NCI-H2196 treated with DMSO at 0.1 percent for 48 hours (cell line): ENCODE measurements at regions not wholly inside any gene's neighbourhood (a gene's known extent, or its start where the extent isn't known, plus 50 kb on each side); places are given as distances from the start of the nearest gene placed in this dataset.
"Not testable (repeated sequence)": the region's sequence is repeated elsewhere in the genome, so short reads cannot be mapped to it uniquely, and the experiment has no call there.

Experiments used
- DNase-seq: peaks from one replicate; lab custom pipeline; 2025; ENCODE audit not compliant: unreplicated experiment; lab: John Stamatoyannopoulos, UW

GRCh38 chr4:81319657-81320056 is 104.6 kb upstream of the PRKG2 start:
- DNase-seq: no peak

- no peak for DNase-seq
Measured at GRCh38 chr4:81314897-81315470, 100.0 kb upstream of the PRKG2 start.

- no peak for DNase-seq
Measured at GRCh38 chr4:81314196-81314896, 99.3 kb upstream of the PRKG2 start.

- no peak for DNase-seq
Measured at GRCh38 chr4:81307991-81308390, 93.0 kb upstream of the PRKG2 start.

- no peak for DNase-seq
Measured at GRCh38 chr4:81304871-81305270, 89.8 kb upstream of the PRKG2 start.

GRCh38 chr4:81300352-81300751 is 85.3 kb upstream of the PRKG2 start:
- not testable (repeated sequence) for DNase-seq

GRCh38 chr4:81290813-81291212 is 75.8 kb upstream of the PRKG2 start:
- DNase-seq: no peak

- no peak for DNase-seq
Measured at GRCh38 chr4:81287101-81287500, 72.1 kb upstream of the PRKG2 start.

- DNase-seq: no peak
Measured at GRCh38 chr4:81282131-81282530, 67.1 kb upstream of the PRKG2 start.

GRCh38 chr4:81274460-81274859 is 59.4 kb upstream of the PRKG2 start:
- DNase-seq: no peak

- no peak for DNase-seq
Measured at GRCh38 chr4:81272671-81273070, 57.6 kb upstream of the PRKG2 start.
